Neural cell (in vitro differentiated cells): ENCODE measurements at regions not wholly inside any gene's neighbourhood (a gene's known extent, or its start where the extent isn't known, plus 50 kb on each side); places are given as distances from the start of the nearest gene placed in this dataset.

Source experiments
- H2AFZ ChIP-seq: fragments of 200-600, 300-800 bp; sonication (generic), shearing (Covaris generic); 2 replicates; pipeline ENCODE4 v1.6.0; 2014; ENCODE audit warnings: low read depth, mild to moderate bottlenecking, antibody characterized with exemption, low read length, moderate library complexity
- H3F3A ChIP-seq: fragments of 200-600 bp; shearing (Covaris generic); 2 replicates; pipeline ENCODE4 v1.6.1; 2016; ENCODE audit warnings: mild to moderate bottlenecking, moderate library complexity, mixed read lengths, antibody characterized with exemption, low read length; ENCODE audit not compliant: insufficient read depth, poor library complexity, severe bottlenecking
- H3K27ac ChIP-seq: fragments of 200-600, 300-800 bp; sonication (generic), shearing (Covaris generic); 2 replicates; pipeline ENCODE4 v1.5.1; 2014; ENCODE audit warnings: mild to moderate bottlenecking, low read length, moderate library complexity
- H3K27me3 ChIP-seq: fragments of 300-800, 200-600 bp; sonication (generic), shearing (Covaris generic); 2 replicates; pipeline ENCODE4 v1.6.0; 2014; ENCODE audit warnings: mild to moderate bottlenecking, low read depth, low read length, moderate library complexity; ENCODE audit not compliant: insufficient read depth
- H3K36me3 ChIP-seq: fragments of 300-800, 200-600 bp; sonication (generic), shearing (Covaris generic); 2 replicates; pipeline ENCODE4 v1.5.1; 2014; ENCODE audit warnings: mild to moderate bottlenecking, antibody characterized with exemption, low read length, moderate library complexity; ENCODE audit not compliant: insufficient read depth
- H3K4me2 ChIP-seq: fragments of 300-800, 200-600 bp; sonication (generic), shearing (Covaris generic); 2 replicates; pipeline ENCODE4 v1.6.0; 2014; ENCODE audit warnings: mild to moderate bottlenecking, low read length
- H3K4me3 ChIP-seq: fragments of 300-800, 200-600 bp; sonication (generic), shearing (Covaris generic); 2 replicates; pipeline ENCODE4 v1.5.1; 2014; ENCODE audit warnings: mild to moderate bottlenecking, low read length, moderate library complexity
- H3K79me2 ChIP-seq: fragments of 200-600 bp; shearing (Covaris generic); replicated peaks from 2 replicates; pipeline ENCODE4 v1.6.0; 2014; ENCODE audit warnings: mild to moderate bottlenecking, low read length, moderate library complexity; ENCODE audit not compliant: insufficient read depth
- H3K9ac ChIP-seq: fragments of 300-800, 200-600 bp; sonication (generic), shearing (Covaris generic); 2 replicates; pipeline ENCODE4 v1.6.1; 2016; ENCODE audit warnings: mild to moderate bottlenecking, low read length, mixed read lengths
- H3K9me2 ChIP-seq: fragments of 200-600 bp; shearing (Covaris generic); 2 replicates; pipeline ENCODE4 v1.6.1; 2016; ENCODE audit warnings: mild to moderate bottlenecking, low read length, mixed read lengths; ENCODE audit not compliant: insufficient read depth
- H3K9me3 ChIP-seq: fragments of 200-600, 300-800 bp; sonication (generic), shearing (Covaris generic); 2 replicates; pipeline ENCODE4 v1.6.1; 2016; ENCODE audit warnings: mild to moderate bottlenecking, mixed run types, low read length, moderate library complexity, mixed read lengths
- H4K20me1 ChIP-seq: fragments of 200-600 bp; shearing (Covaris generic); 2 replicates; pipeline ENCODE4 v1.6.1; 2016; ENCODE audit warnings: mild to moderate bottlenecking, mixed run types; ENCODE audit not compliant: insufficient read depth
- EP300 ChIP-seq: fragments of 450-650 bp; conservative IDR thresholded peaks from 2 replicates; pipeline ENCODE4 v1.6.1; 2014; ENCODE audit warnings: antibody characterized with exemption, mild to moderate bottlenecking, moderate library complexity; ENCODE audit not compliant: poor library complexity, severe bottlenecking
- MXI1 ChIP-seq: fragments of 450-650 bp; conservative IDR thresholded peaks from 2 replicates; pipeline ENCODE4 v1.6.1; 2014; ENCODE audit warnings: antibody characterized with exemption, mild to moderate bottlenecking; ENCODE audit not compliant: poor library complexity, severe bottlenecking
- POLR2AphosphoS5 ChIP-seq: IDR thresholded peaks from 2 replicates; pipeline ENCODE4 v1.6.1; 2012
- RAD21 ChIP-seq: fragments of 450-650 bp; conservative IDR thresholded peaks from 2 replicates; pipeline ENCODE4 v1.6.1; 2014; ENCODE audit warnings: antibody characterized with exemption, mild to moderate bottlenecking, moderate library complexity
- TAF1 ChIP-seq: IDR thresholded peaks from 2 replicates; pipeline ENCODE4 v1.6.1; 2012; ENCODE audit warnings: low read depth
- TF ChIP-seq, protein P1 (sequence below): IDR thresholded peaks from 2 replicates; pipeline ENCODE4 v1.6.1; 2012; ENCODE audit warnings: borderline replicate concordance

DNA sequence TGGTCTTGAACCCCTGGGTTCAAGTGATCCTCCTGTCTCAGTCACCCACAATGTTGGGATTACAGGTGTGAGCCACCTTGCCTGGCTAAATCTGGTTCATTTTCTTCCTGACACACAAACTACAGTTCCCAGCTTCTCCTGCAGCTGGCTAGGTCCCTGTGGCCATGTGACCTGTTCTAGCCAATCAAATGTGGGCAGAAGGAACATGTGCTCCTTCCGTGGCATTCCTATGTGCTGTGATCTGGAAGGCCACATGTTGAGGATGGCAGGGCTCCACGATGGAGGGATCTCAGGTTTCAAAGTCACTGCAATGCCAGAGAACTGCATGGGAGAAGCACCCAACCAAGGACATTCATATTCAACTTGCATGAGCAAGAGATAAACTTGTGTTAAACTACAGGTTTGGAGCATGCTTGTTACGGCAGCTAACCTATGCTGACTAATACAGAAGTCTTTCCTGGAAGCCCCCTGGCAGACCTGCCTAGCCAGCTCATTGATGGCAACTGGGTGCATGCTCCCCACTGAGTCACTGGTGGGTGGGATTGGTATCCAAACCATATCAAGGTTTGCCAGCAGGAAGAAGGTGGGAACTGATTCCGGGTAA lies 86.0 kb downstream of the RPS6KA4 start:
- H3K4me2 ChIP-seq: no peak overlapping the region
- no peaks in the 10 kb centered on the region for H3K27me3 ChIP-seq
- H3K9me3 ChIP-seq: no peaks in the 10 kb centered on the region
- H2AFZ ChIP-seq: no peak overlapping the region
- H3K27ac ChIP-seq: no peak overlapping the region
- TF ChIP-seq MXI1 (no peak), TAF1 (no peak)
- TF ChIP-seq, protein P1, sequence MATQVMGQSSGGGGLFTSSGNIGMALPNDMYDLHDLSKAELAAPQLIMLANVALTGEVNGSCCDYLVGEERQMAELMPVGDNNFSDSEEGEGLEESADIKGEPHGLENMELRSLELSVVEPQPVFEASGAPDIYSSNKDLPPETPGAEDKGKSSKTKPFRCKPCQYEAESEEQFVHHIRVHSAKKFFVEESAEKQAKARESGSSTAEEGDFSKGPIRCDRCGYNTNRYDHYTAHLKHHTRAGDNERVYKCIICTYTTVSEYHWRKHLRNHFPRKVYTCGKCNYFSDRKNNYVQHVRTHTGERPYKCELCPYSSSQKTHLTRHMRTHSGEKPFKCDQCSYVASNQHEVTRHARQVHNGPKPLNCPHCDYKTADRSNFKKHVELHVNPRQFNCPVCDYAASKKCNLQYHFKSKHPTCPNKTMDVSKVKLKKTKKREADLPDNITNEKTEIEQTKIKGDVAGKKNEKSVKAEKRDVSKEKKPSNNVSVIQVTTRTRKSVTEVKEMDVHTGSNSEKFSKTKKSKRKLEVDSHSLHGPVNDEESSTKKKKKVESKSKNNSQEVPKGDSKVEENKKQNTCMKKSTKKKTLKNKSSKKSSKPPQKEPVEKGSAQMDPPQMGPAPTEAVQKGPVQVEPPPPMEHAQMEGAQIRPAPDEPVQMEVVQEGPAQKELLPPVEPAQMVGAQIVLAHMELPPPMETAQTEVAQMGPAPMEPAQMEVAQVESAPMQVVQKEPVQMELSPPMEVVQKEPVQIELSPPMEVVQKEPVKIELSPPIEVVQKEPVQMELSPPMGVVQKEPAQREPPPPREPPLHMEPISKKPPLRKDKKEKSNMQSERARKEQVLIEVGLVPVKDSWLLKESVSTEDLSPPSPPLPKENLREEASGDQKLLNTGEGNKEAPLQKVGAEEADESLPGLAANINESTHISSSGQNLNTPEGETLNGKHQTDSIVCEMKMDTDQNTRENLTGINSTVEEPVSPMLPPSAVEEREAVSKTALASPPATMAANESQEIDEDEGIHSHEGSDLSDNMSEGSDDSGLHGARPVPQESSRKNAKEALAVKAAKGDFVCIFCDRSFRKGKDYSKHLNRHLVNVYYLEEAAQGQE: no peak
- H3K9me2 ChIP-seq: no peaks in the 10 kb centered on the region
- no peak overlapping the region for H3K9ac ChIP-seq
- H3K79me2 ChIP-seq: no peaks in the 10 kb centered on the region
- H3K4me3 ChIP-seq: no peak overlapping the region
- no peaks in the 10 kb centered on the region for H3F3A ChIP-seq
- no peaks in the 10 kb centered on the region for H4K20me1 ChIP-seq
- no peaks in the 10 kb centered on the region for H3K36me3 ChIP-seq

- no peaks in the 10 kb centered on the region for H3K9me2 ChIP-seq
- no peaks in the 10 kb centered on the region for H3K27me3 ChIP-seq
- no peak overlapping the region for H3K27ac ChIP-seq
- H3K79me2 ChIP-seq: no peaks in the 10 kb centered on the region
- TF ChIP-seq RAD21: no peak
- TF ChIP-seq TAF1: no peak
- TF ChIP-seq, protein P1: no peak
- TF ChIP-seq POLR2AphosphoS5: no peak
- no peak for TF ChIP-seq EP300
- no peaks in the 10 kb centered on the region for H4K20me1 ChIP-seq
- no peak overlapping the region for H2AFZ ChIP-seq
- H3K9ac ChIP-seq: no peak overlapping the region
- H3F3A ChIP-seq: no peaks in the 10 kb centered on the region
- no peaks in the 10 kb centered on the region for H3K36me3 ChIP-seq
- no peak overlapping the region for H3K4me2 ChIP-seq
- no peak overlapping the region for H3K4me3 ChIP-seq
- no peaks in the 10 kb centered on the region for H3K9me3 ChIP-seq
Measured at GRCh38 chr11:64445651-64446050, 86.7 kb downstream of the RPS6KA4 start.
